Nephron (organoid): ENCODE measurements at regions not wholly inside any gene's neighbourhood (a gene's known extent, or its start where the extent isn't known, plus 50 kb on each side); places are given as distances from the start of the nearest gene placed in this dataset.

Source experiments
- H3K27ac Mint-ChIP-seq, 3 experiments: 2 replicates each; pipeline ENCODE4 v1.8.0; 2020; ENCODE audit warnings: mixed read lengths in 3 of 3, mild to moderate bottlenecking in 2 of 3, moderate library complexity in 1 of 3
- H3K27me3 Mint-ChIP-seq: 2 replicates; pipeline ENCODE4 v1.8.0; 2021; ENCODE audit warnings: low read depth, mild to moderate bottlenecking, moderate library complexity, mixed read lengths
- H3K36me3 Mint-ChIP-seq: 2 replicates; pipeline ENCODE4 v1.8.0; 2020; ENCODE audit warnings: low read depth, mixed read lengths
- H3K4me1 Mint-ChIP-seq: 2 replicates; pipeline ENCODE4 v1.8.0; 2020; ENCODE audit warnings: mixed read lengths
- H3K4me3 Mint-ChIP-seq, 3 experiments: 2 replicates each; pipeline ENCODE4 v1.8.0; 2020; ENCODE audit warnings: mild to moderate bottlenecking in 3 of 3, mixed read lengths in 3 of 3, moderate library complexity in 2 of 3
- H3K9me3 Mint-ChIP-seq: 2 replicates; pipeline ENCODE4 v1.8.0; 2020; ENCODE audit warnings: mixed read lengths
- CTCF ChIP-seq, 3 experiments: fragments of 200-600 bp; sonication (generic); IDR thresholded peaks; one replicate each; pipeline ENCODE4 v1.5.0; 2021; ENCODE audit warnings: antibody characterized with exemption in 3 of 3; ENCODE audit not compliant: unreplicated experiment in 3 of 3

GRCh38 chr13:99886706-99887105, 84.9 kb downstream of the ZIC5 start:
- H3K36me3 Mint-ChIP-seq = no peaks in the 10 kb centered on the region
- no peak overlapping the region for H3K27ac Mint-ChIP-seq
- TF ChIP-seq CTCF (IDR thresholded peaks at IDR 0.05; ENCODE audit: unreplicated experiment in 3 of 3) = no peak
- H3K9me3 Mint-ChIP-seq = no peaks in the 10 kb centered on the region
- no peak overlapping the region for H3K4me3 Mint-ChIP-seq
- peaks cover 5% of the 10 kb centered on the region for H3K27me3 Mint-ChIP-seq
- no peaks in the 10 kb centered on the region for H3K4me1 Mint-ChIP-seq

DNA sequence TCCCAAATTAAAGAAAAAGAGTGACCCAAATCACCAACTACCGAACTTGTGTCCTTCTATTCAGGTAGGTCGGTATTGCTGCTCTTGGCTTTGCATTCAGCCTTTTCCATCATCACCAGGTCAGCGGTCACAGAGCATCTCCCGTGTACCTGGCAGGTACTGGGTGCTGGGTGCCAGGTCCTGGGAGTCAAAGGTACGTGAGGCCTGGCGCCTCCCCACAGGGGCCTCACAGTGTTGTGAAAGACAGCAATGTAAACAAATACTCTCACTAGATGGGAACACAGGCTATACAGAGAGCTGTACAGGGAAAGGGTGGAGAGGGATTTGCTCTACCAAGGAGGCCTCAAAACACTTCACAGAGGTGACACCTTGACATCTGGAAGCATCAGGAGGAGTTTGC, 86.7 kb downstream of the ZIC5 start:
- Mint-ChIP-seq H3K9me3 (no peaks in the 10 kb centered on the region), H3K27ac (no peak overlapping the region), H3K27me3 (peaks cover 5% of the 10 kb centered on the region), H3K4me1 (no peaks in the 10 kb centered on the region), H3K4me3 (no peak overlapping the region), H3K36me3 (no peaks in the 10 kb centered on the region)
- no peak for TF ChIP-seq CTCF (IDR thresholded peaks at IDR 0.05; ENCODE audit: unreplicated experiment in 3 of 3)

- Mint-ChIP-seq H3K9me3 (no peaks in the 10 kb centered on the region), H3K27ac (peak overlapping the region in 1 of 3 experiments; percentile 21), H3K36me3 (no peaks in the 10 kb centered on the region), H3K27me3 (peaks cover 5% of the 10 kb centered on the region), H3K4me3 (no peak overlapping the region), H3K4me1 (peaks cover 10% of the 10 kb centered on the region)
- TF ChIP-seq CTCF (IDR thresholded peaks at IDR 0.05; ENCODE audit: unreplicated experiment in 3 of 3) = no peak
These were observed 87.8 kb downstream of the ZIC5 start for GRCh38 chr13:99883805-99884204.

DNA sequence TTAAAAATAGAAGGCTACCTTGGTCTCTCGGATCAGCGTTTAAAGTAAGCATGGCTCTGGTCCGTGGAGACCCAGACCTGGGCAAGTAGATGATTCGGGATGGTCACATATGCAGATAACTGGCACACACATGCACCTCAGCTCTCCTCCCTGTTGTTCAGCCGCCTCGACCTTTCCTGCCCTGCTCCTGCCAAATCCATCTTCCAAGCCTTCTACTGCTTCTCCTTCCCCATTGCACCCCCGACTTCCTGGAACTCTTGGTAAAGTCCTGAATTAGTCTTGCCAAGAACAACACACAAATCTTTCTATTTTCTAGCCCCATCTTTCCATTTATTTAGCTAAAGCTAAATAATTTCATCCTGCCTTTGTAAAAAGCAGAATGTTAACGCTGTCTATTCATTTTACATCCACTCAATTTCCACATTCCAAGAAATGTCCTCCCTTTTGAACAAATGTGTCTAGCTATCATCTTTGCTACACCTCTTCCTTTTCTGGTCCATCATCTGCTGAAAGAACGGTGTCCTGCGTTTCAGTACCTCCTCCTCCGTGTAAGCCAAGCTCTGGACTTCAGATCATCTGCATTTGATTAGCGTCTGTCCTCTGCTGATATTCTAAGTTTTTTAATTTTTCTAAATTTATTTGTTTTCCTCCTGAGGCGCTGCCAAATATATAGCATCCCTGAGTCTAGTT, 92.5 kb downstream of the ZIC5 start:
- Mint-ChIP-seq H3K4me1 (peaks cover 26% of the 10 kb centered on the region), H3K4me3 (peak overlapping the region in 2 of 3 experiments; percentile 18 to 33), H3K36me3 (no peaks in the 10 kb centered on the region), H3K27ac (peak overlapping the region; percentile 56 to 85 (median 73)), H3K9me3 (no peaks in the 10 kb centered on the region), H3K27me3 (peaks cover 4% of the 10 kb centered on the region)
- TF ChIP-seq CTCF (IDR thresholded peaks at IDR 0.05; ENCODE audit: unreplicated experiment in 3 of 3) = no peak

GRCh38 chr13:99876651-99877050, 94.9 kb downstream of the ZIC5 start:
- no peak for TF ChIP-seq CTCF (IDR thresholded peaks at IDR 0.05; ENCODE audit: unreplicated experiment in 3 of 3)

GRCh38 chr13:99875391-99875790, 96.2 kb downstream of the ZIC5 start:
- Mint-ChIP-seq H3K9me3 (no peaks in the 10 kb centered on the region), H3K36me3 (no peaks in the 10 kb centered on the region), H3K4me3 (no peak overlapping the region), H3K4me1 (peaks cover 26% of the 10 kb centered on the region), H3K27ac (peak overlapping the region in 2 of 3 experiments; percentile 65 to 78), H3K27me3 (peaks cover 30% of the 10 kb centered on the region)
- TF ChIP-seq CTCF (IDR thresholded peaks at IDR 0.05; ENCODE audit: unreplicated experiment in 3 of 3) = no peak

More at GRCh38 chr13:99876651-99877050, 94.9 kb downstream of the ZIC5 start:
- no peak overlapping the region for H3K4me3 Mint-ChIP-seq
- H3K27me3 Mint-ChIP-seq = peaks cover 20% of the 10 kb centered on the region
- H3K4me1 Mint-ChIP-seq = peaks cover 26% of the 10 kb centered on the region
- H3K36me3 Mint-ChIP-seq = no peaks in the 10 kb centered on the region
- H3K9me3 Mint-ChIP-seq = no peaks in the 10 kb centered on the region
- no peak overlapping the region for H3K27ac Mint-ChIP-seq
